SK-N-SH (cell line): ENCODE measurements at regions not wholly inside any gene's neighbourhood (a gene's known extent, or its start where the extent isn't known, plus 50 kb on each side); places are given as distances from the start of the nearest gene placed in this dataset.

Experiments used
- CTCF ChIP-seq: fragments of 200-600 bp; sonication (generic); IDR thresholded peaks from 2 replicates; pipeline ENCODE4 v1.6.1; 2017; ENCODE audit warnings: antibody characterized with exemption, mild to moderate bottlenecking, moderate library complexity
- EP300 ChIP-seq, 2 experiments: IDR thresholded peaks; 2 replicates each; pipeline versions ENCODE4 v1.4.0 to v1.6.1; 2012; ENCODE audit warnings: borderline replicate concordance in 1 of 2, low read depth in 1 of 2, low read length in 1 of 2
- FOXM1 ChIP-seq: IDR thresholded peaks from 2 replicates; pipeline ENCODE4 v1.4.0; 2012; ENCODE audit warnings: low read depth, mild to moderate bottlenecking
- GABPA ChIP-seq: IDR thresholded peaks from 2 replicates; pipeline ENCODE4 v1.4.0; 2012; ENCODE audit warnings: low read depth, mild to moderate bottlenecking
- GATA2 ChIP-seq: sonication (generic); formaldehyde crosslinking; IDR thresholded peaks from 2 replicates; pipeline ENCODE4 v1.5.0; 2020; ENCODE audit warnings: mild to moderate bottlenecking, missing genetic modification reagents
- IRF3 ChIP-seq: fragments of 150-350 bp; IDR thresholded peaks from 2 replicates; pipeline ENCODE4 v1.6.1; 2016; ENCODE audit warnings: mild to moderate bottlenecking, low read depth, low read length
- JUND ChIP-seq: IDR thresholded peaks from 2 replicates; pipeline ENCODE4 v1.4.0; 2012
- MEF2A ChIP-seq: IDR thresholded peaks from 2 replicates; pipeline ENCODE4 v1.4.0; 2012; ENCODE audit warnings: low read depth, borderline replicate concordance
- MXI1 ChIP-seq: IDR thresholded peaks from 2 replicates; pipeline ENCODE4 v1.6.1; 2012; ENCODE audit warnings: mild to moderate bottlenecking, low read depth, low read length, improper control_type of control experiment
- PBX3 ChIP-seq: IDR thresholded peaks from 2 replicates; pipeline ENCODE4; 2012
- POLR2AphosphoS5 ChIP-seq: IDR thresholded peaks from 2 replicates; pipeline ENCODE4 v1.6.1; 2012; ENCODE audit warnings: low read depth, low read length
- RAD21 ChIP-seq: IDR thresholded peaks from 2 replicates; pipeline ENCODE4 v1.6.1; 2012; ENCODE audit warnings: mild to moderate bottlenecking, low read length
- RCOR1 ChIP-seq: fragments of 150-350 bp; IDR thresholded peaks from 2 replicates; pipeline ENCODE4 v1.6.1; 2017; ENCODE audit warnings: antibody characterized with exemption, low read length
- REST ChIP-seq: IDR thresholded peaks from 2 replicates; pipeline ENCODE4 v1.6.1; 2012; ENCODE audit warnings: mild to moderate bottlenecking, low read depth, low read length, moderate library complexity
- RFX5 ChIP-seq: IDR thresholded peaks from 2 replicates; pipeline ENCODE4 v1.6.1; 2012; ENCODE audit warnings: mild to moderate bottlenecking, improper control_type of control experiment, low read length
- RXRA ChIP-seq: IDR thresholded peaks from 2 replicates; pipeline ENCODE4 v1.4.0; 2012; ENCODE audit warnings: low read depth, mild to moderate bottlenecking, borderline replicate concordance
- SIN3A ChIP-seq: IDR thresholded peaks from 2 replicates; pipeline ENCODE4 v1.6.1; 2012; ENCODE audit warnings: low read depth, mild to moderate bottlenecking, low read length, moderate library complexity, borderline replicate concordance
- SMC3 ChIP-seq: IDR thresholded peaks from 2 replicates; pipeline ENCODE4 v1.6.1; 2012; ENCODE audit warnings: low read depth, low read length, improper control_type of control experiment
- TAF1 ChIP-seq: IDR thresholded peaks from 2 replicates; pipeline ENCODE4 v1.6.1; 2012; ENCODE audit warnings: low read depth, mild to moderate bottlenecking, low read length, moderate library complexity, borderline replicate concordance
- TCF12 ChIP-seq: IDR thresholded peaks from 2 replicates; pipeline ENCODE4 v1.4.0; 2012
- TEAD4 ChIP-seq: IDR thresholded peaks from 2 replicates; pipeline ENCODE4 v1.4.0; 2012; ENCODE audit warnings: mild to moderate bottlenecking, borderline replicate concordance; ENCODE audit not compliant: insufficient read depth
- TF ChIP-seq, protein P1 (sequence below): IDR thresholded peaks from 2 replicates; pipeline ENCODE4 v1.4.0; 2012; ENCODE audit warnings: low read depth, borderline replicate concordance

GRCh38 chr20:1830240-1830639 is 65.0 kb upstream of the SIRPA start (continued):
- TF ChIP-seq TAF1 (no peak), RCOR1 (no peak), PBX3 (peak; percentile 76), MEF2A (no peak), RAD21 (no peak), TCF12 (peak; percentile 85), RFX5 (no peak), TEAD4 (peak; percentile 41; the same call in 1 of the 2 replicates), IRF3 (no peak), GABPA (no peak), GATA2 (no peak), REST (no peak), EP300 (IDR thresholded peaks at IDR 0.05; ENCODE audit: borderline replicate concordance in 1 of 2, low read depth in 1 of 2, low read length in 1 of 2) (peak; percentile 8 to 74; a peak in 1 of 4 replicates), POLR2AphosphoS5 (no peak; the same call in 1 of the 2 replicates), MXI1 (no peak), CTCF (no peak), RXRA (peak; percentile 48; the same call in 1 of the 2 replicates), SIN3A (peak; percentile 48; the same call in 1 of the 2 replicates), FOXM1 (no peak), SMC3 (no peak), JUND (peak; percentile 68)
- TF ChIP-seq, protein P1, sequence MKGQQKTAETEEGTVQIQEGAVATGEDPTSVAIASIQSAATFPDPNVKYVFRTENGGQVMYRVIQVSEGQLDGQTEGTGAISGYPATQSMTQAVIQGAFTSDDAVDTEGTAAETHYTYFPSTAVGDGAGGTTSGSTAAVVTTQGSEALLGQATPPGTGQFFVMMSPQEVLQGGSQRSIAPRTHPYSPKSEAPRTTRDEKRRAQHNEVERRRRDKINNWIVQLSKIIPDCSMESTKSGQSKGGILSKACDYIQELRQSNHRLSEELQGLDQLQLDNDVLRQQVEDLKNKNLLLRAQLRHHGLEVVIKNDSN, result no peak
- TF ChIP-seq, all 33 proteins: peak for 12
